GM19397 (cell line): ENCODE measurements at regions not wholly inside any gene's neighbourhood (a gene's known extent, or its start where the extent isn't known, plus 50 kb on each side); places are given as distances from the start of the nearest gene placed in this dataset.
"Not testable (repeated sequence)": the region's sequence is repeated elsewhere in the genome, so short reads cannot be mapped to it uniquely, and the experiment has no call there.

ENCODE experiments used
- ATAC-seq: cut with Tn5 transposase; IDR thresholded peaks from one replicate; pipeline ENCODE4 v1.9.1; 2021; ENCODE audit warnings: mild to moderate bottlenecking, moderate library complexity; ENCODE audit not compliant: unreplicated experiment

- no peak for ATAC-seq
Observed at GRCh38 chr22:48827268-48827846, 1000.3 kb downstream of the BRD1 start.

- ATAC-seq, result no peak
Observed at GRCh38 chr22:48826546-48826945, 1001.1 kb downstream of the BRD1 start.

GRCh38 chr22:48825802-48826520, 1001.7 kb downstream of the BRD1 start:
- ATAC-seq, result no peak

GRCh38 chr22:48824712-48825651, 1002.7 kb downstream of the BRD1 start:
- ATAC-seq, result no peak

GRCh38 chr22:48823941-48824340, 1003.7 kb downstream of the BRD1 start:
- no peak for ATAC-seq

- ATAC-seq, result no peak
Observed at GRCh38 chr22:48822278-48823233, 1005.1 kb downstream of the BRD1 start.

- ATAC-seq, result no peak
Observed at GRCh38 chr22:48821727-48822126, 1005.9 kb downstream of the BRD1 start.

GRCh38 chr22:48821346-48821690, 1006.4 kb downstream of the BRD1 start:
- no peak for ATAC-seq

- ATAC-seq, result no peak
Observed at GRCh38 chr22:48820481-48821345, 1007.0 kb downstream of the BRD1 start.

GRCh38 chr22:48819961-48820360, 1007.7 kb downstream of the BRD1 start:
- ATAC-seq, result no peak

GRCh38 chr22:48819232-48819631, 1008.4 kb downstream of the BRD1 start:
- no peak for ATAC-seq

- not testable (repeated sequence) for ATAC-seq
Observed at GRCh38 chr22:48817491-48817890, 1010.2 kb downstream of the BRD1 start.

GRCh38 chr22:48811885-48812284, 1015.8 kb downstream of the BRD1 start:
- no peak for ATAC-seq

- no peak for ATAC-seq
Observed at GRCh38 chr22:48808038-48808960, 1019.4 kb downstream of the BRD1 start.

- ATAC-seq, result no peak
Observed at GRCh38 chr22:48807155-48807554, 1020.5 kb downstream of the BRD1 start.

- ATAC-seq, result no peak
Observed at GRCh38 chr22:48806227-48806781, 1021.4 kb downstream of the BRD1 start.

GRCh38 chr22:48805516-48805915, 1022.2 kb downstream of the BRD1 start:
- ATAC-seq, result no peak

GRCh38 chr22:48804811-48805301, 1022.8 kb downstream of the BRD1 start:
- no peak for ATAC-seq
